ENCODE measurements at regions not wholly inside any gene's neighbourhood (a gene's known extent, or its start where the extent isn't known, plus 50 kb on each side); places are given as distances from the start of the nearest gene placed in this dataset.

DNA sequence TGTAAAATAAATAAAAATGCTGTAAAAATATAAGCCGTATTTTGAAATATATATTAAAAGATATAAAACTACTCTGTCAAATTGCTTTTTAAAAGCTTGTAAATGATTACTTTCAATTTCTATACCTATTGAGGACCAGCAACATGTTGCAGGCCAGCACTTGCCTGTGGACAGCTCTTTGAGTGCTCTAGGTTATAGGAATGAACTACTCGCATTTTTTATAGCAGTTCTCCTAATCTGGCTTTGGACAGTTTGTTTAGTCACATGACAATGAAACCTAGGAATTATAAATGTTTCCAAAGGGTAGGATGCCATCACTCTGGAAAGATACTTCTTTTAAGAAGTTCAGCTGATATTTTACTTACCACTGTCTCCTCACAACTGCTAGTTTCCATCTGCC lies 117.7 kb upstream of the PTPRZ1 start:
- TF ChIP-seq, protein P1, sequence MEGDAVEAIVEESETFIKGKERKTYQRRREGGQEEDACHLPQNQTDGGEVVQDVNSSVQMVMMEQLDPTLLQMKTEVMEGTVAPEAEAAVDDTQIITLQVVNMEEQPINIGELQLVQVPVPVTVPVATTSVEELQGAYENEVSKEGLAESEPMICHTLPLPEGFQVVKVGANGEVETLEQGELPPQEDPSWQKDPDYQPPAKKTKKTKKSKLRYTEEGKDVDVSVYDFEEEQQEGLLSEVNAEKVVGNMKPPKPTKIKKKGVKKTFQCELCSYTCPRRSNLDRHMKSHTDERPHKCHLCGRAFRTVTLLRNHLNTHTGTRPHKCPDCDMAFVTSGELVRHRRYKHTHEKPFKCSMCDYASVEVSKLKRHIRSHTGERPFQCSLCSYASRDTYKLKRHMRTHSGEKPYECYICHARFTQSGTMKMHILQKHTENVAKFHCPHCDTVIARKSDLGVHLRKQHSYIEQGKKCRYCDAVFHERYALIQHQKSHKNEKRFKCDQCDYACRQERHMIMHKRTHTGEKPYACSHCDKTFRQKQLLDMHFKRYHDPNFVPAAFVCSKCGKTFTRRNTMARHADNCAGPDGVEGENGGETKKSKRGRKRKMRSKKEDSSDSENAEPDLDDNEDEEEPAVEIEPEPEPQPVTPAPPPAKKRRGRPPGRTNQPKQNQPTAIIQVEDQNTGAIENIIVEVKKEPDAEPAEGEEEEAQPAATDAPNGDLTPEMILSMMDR (optimal IDR thresholded peaks at IDR 0.05 in 1 of 3, IDR thresholded peaks at IDR 0.05 in 1 of 3, conservative IDR thresholded peaks at IDR 0.05 in 1 of 3; ENCODE audit: extremely low read depth in 1 of 3, insufficient read depth in 2 of 3, low read length in 3 of 3), result no peak
- no peak for TF ChIP-seq EZH2 (IDR thresholded peaks at IDR 0.05; ENCODE audit: low read length)

Data from keratinocyte (primary cell).